Osteocyte (in vitro differentiated cells): ENCODE measurements at regions not wholly inside any gene's neighbourhood (a gene's known extent, or its start where the extent isn't known, plus 50 kb on each side); places are given as distances from the start of the nearest gene placed in this dataset.

Experiments
- DNase-seq: peaks from one replicate; pipeline ENCODE4 v3.0.0; 2021; ENCODE audit warnings: mixed read lengths; ENCODE audit not compliant: unreplicated experiment; ENCODE audit errors: extremely low spot score
- H3K27ac Mint-ChIP-seq: one replicate; pipeline ENCODE4 v1.8.0; 2021; ENCODE audit warnings: mild to moderate bottlenecking, mixed read lengths; ENCODE audit not compliant: unreplicated experiment
- H3K27me3 Mint-ChIP-seq: one replicate; pipeline ENCODE4 v1.8.0; 2021; ENCODE audit warnings: mixed read lengths; ENCODE audit not compliant: unreplicated experiment
- H3K36me3 Mint-ChIP-seq: one replicate; pipeline ENCODE4 v1.8.0; 2021; ENCODE audit warnings: mixed read lengths; ENCODE audit not compliant: unreplicated experiment
- H3K4me1 Mint-ChIP-seq: one replicate; pipeline ENCODE4 v1.8.0; 2021; ENCODE audit warnings: mixed read lengths; ENCODE audit not compliant: unreplicated experiment
- H3K4me3 Mint-ChIP-seq: one replicate; pipeline ENCODE4 v1.8.0; 2021; ENCODE audit warnings: mild to moderate bottlenecking, moderate library complexity, mixed read lengths; ENCODE audit not compliant: unreplicated experiment
- H3K9me3 Mint-ChIP-seq: one replicate; pipeline ENCODE4 v1.8.0; 2021; ENCODE audit warnings: mixed read lengths; ENCODE audit not compliant: unreplicated experiment
- CTCF ChIP-seq: fragments of 200-600 bp; sonication (generic); IDR thresholded peaks from 2 replicates; pipeline ENCODE4 v1.5.0; 2021; ENCODE audit warnings: antibody characterized with exemption, mild to moderate bottlenecking, moderate library complexity

- peaks cover 29% of the 10 kb centered on the region for H3K9me3 Mint-ChIP-seq
- DNase-seq, result no peak
- H3K27me3 Mint-ChIP-seq, result peaks cover 6% of the 10 kb centered on the region
- H3K4me3 Mint-ChIP-seq, result no peak overlapping the region
- no peak overlapping the region for H3K27ac Mint-ChIP-seq
- H3K36me3 Mint-ChIP-seq, result no peaks in the 10 kb centered on the region
- no peaks in the 10 kb centered on the region for H3K4me1 Mint-ChIP-seq
- TF ChIP-seq CTCF, result no peak
Observed at GRCh38 chr1:29657816-29658215, 421.5 kb downstream of the PTPRU start.

- Mint-ChIP-seq H3K27me3 (peaks cover 2% of the 10 kb centered on the region), H3K4me1 (no peaks in the 10 kb centered on the region), H3K36me3 (no peaks in the 10 kb centered on the region), H3K27ac (no peak overlapping the region), H3K4me3 (no peak overlapping the region), H3K9me3 (peaks cover 20% of the 10 kb centered on the region)
- peak; percentile 39 for TF ChIP-seq CTCF
- DNase-seq, result peak; percentile 48
Observed at GRCh38 chr1:29655945-29656850, 419.9 kb downstream of the PTPRU start.

GRCh38 chr1:29655145-29655544, 418.8 kb downstream of the PTPRU start:
- peak; percentile 23 for DNase-seq
- Mint-ChIP-seq H3K4me3 (no peak overlapping the region), H3K27ac (no peak overlapping the region), H3K27me3 (peaks cover 2% of the 10 kb centered on the region), H3K36me3 (no peaks in the 10 kb centered on the region), H3K9me3 (peaks cover 14% of the 10 kb centered on the region), H3K4me1 (no peaks in the 10 kb centered on the region)
- TF ChIP-seq CTCF, result no peak

GRCh38 chr1:29653886-29654450, 417.6 kb downstream of the PTPRU start:
- Mint-ChIP-seq H3K27me3 (peaks cover 2% of the 10 kb centered on the region), H3K27ac (no peak overlapping the region), H3K4me1 (no peaks in the 10 kb centered on the region), H3K9me3 (peaks cover 6% of the 10 kb centered on the region), H3K36me3 (no peaks in the 10 kb centered on the region), H3K4me3 (no peak overlapping the region)
- peak; percentile 46 for DNase-seq
- TF ChIP-seq CTCF, result no peak
